Kidney epithelial cell (primary cell): ENCODE measurements at regions not wholly inside any gene's neighbourhood (a gene's known extent, or its start where the extent isn't known, plus 50 kb on each side); places are given as distances from the start of the nearest gene placed in this dataset.

Experiments
- DNase-seq: peaks from one replicate; pipeline ENCODE4 v3.0.0-alpha.2; 2010; ENCODE audit warnings: low read depth
- H3K27me3 ChIP-seq: 2 replicates; pipeline ENCODE4 v1.6.0; 2011; ENCODE audit warnings: low read length; ENCODE audit not compliant: control insufficient read depth, insufficient read depth
- H3K36me3 ChIP-seq: 2 replicates; pipeline ENCODE4 v1.5.1; 2011; ENCODE audit warnings: low read length; ENCODE audit not compliant: control insufficient read depth, insufficient read depth
- H3K4me3 ChIP-seq: 2 replicates; pipeline ENCODE4 v1.5.1; 2011; ENCODE audit warnings: low read depth, mild to moderate bottlenecking, control low read depth, low read length
- TF ChIP-seq, protein P1 (sequence below): IDR thresholded peaks from 2 replicates; pipeline ENCODE4 v1.5.1; 2011; ENCODE audit warnings: mild to moderate bottlenecking, moderate library complexity, low read length, control low read depth, inconsistent platforms; ENCODE audit not compliant: insufficient read depth, poor library complexity, severe bottlenecking

DNA sequence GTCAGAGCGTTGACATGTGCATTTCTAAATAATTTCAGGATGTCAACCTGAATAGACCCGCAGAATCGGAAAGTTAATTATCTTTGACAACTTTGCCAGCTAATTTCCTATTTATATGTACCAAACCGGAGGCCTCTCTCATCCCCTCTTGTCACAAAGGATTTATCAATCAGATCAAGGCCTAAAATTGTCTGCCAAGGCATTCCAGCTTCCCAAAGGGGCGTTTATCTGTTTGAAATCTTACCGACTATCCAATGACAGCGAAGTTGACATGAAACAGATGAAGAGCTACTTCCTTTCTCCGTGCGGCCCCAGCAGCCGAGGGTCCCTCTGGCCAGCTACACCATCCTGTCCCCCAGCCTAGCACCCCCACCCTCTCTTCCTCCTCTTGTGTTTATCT lies 223.7 kb upstream of the DYNLRB2 start:
- H3K36me3 ChIP-seq: no peaks in the 10 kb centered on the region
- no peak for DNase-seq
- TF ChIP-seq, protein P1, sequence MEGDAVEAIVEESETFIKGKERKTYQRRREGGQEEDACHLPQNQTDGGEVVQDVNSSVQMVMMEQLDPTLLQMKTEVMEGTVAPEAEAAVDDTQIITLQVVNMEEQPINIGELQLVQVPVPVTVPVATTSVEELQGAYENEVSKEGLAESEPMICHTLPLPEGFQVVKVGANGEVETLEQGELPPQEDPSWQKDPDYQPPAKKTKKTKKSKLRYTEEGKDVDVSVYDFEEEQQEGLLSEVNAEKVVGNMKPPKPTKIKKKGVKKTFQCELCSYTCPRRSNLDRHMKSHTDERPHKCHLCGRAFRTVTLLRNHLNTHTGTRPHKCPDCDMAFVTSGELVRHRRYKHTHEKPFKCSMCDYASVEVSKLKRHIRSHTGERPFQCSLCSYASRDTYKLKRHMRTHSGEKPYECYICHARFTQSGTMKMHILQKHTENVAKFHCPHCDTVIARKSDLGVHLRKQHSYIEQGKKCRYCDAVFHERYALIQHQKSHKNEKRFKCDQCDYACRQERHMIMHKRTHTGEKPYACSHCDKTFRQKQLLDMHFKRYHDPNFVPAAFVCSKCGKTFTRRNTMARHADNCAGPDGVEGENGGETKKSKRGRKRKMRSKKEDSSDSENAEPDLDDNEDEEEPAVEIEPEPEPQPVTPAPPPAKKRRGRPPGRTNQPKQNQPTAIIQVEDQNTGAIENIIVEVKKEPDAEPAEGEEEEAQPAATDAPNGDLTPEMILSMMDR: no peak
- no peaks in the 10 kb centered on the region for H3K27me3 ChIP-seq
- H3K4me3 ChIP-seq: no peak overlapping the region

GRCh38 chr16:80314042-80314441 lies 226.8 kb upstream of the DYNLRB2 start:
- no peak for DNase-seq
- TF ChIP-seq, protein P1: no peak
- no peak overlapping the region for H3K4me3 ChIP-seq

GRCh38 chr16:80309178-80309577 lies 231.6 kb upstream of the DYNLRB2 start:
- DNase-seq: no peak
- H3K36me3 ChIP-seq: no peaks in the 10 kb centered on the region
- H3K4me3 ChIP-seq: no peak overlapping the region
- no peaks in the 10 kb centered on the region for H3K27me3 ChIP-seq
- TF ChIP-seq, protein P1: no peak

More at GRCh38 chr16:80314042-80314441, 226.8 kb upstream of the DYNLRB2 start:
- Histone ChIP-seq H3K36me3 (no peaks in the 10 kb centered on the region), H3K27me3 (no peaks in the 10 kb centered on the region)

GRCh38 chr16:80305410-80305809 lies 235.4 kb upstream of the DYNLRB2 start:
- Histone ChIP-seq H3K36me3 (no peaks in the 10 kb centered on the region), H3K4me3 (no peak overlapping the region), H3K27me3 (no peaks in the 10 kb centered on the region)
- no peak for DNase-seq
- TF ChIP-seq, protein P1: no peak

DNA sequence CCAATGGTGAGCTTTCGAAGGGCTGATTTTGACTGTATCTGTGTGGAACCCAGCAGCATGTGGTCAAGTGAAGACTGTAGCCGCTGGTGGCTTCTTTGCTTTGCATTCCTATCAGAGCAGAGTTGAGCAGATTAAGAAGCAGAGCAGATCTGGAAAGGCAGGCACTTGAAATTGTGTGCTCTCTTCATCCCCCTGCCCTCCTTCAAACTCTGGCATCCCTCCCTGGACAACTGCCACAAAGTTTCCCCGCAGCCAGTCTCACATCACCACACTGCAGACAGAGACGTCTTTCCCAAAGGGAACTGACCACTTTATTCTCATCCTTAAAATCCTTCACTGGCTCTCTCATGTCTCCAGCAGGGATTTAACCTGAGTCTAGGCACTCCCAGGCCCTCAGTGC lies 237.1 kb upstream of the DYNLRB2 start:
- no peaks in the 10 kb centered on the region for H3K36me3 ChIP-seq
- no peaks in the 10 kb centered on the region for H3K27me3 ChIP-seq
- DNase-seq: no peak
- TF ChIP-seq, protein P1: no peak
- H3K4me3 ChIP-seq: no peak overlapping the region

GRCh38 chr16:80300876-80301275 lies 239.9 kb upstream of the DYNLRB2 start:
- TF ChIP-seq, protein P1: no peak
- Histone ChIP-seq H3K4me3 (no peak overlapping the region), H3K27me3 (no peaks in the 10 kb centered on the region), H3K36me3 (no peaks in the 10 kb centered on the region)
- DNase-seq: peak; percentile 18
